AG09319 (cell line): ENCODE measurements at regions not wholly inside any gene's neighbourhood (a gene's known extent, or its start where the extent isn't known, plus 50 kb on each side); places are given as distances from the start of the nearest gene placed in this dataset.

Experiments used
- DNase-seq: peaks from one replicate; pipeline ENCODE4 v3.0.0-alpha.2; 2010; ENCODE audit warnings: low read depth; ENCODE audit errors: extremely low read depth
- TF ChIP-seq, protein P1 (sequence below): IDR thresholded peaks from 2 replicates; pipeline ENCODE4 v1.5.1; 2011; ENCODE audit warnings: low read depth, mild to moderate bottlenecking, inconsistent platforms, low read length, moderate library complexity

DNA sequence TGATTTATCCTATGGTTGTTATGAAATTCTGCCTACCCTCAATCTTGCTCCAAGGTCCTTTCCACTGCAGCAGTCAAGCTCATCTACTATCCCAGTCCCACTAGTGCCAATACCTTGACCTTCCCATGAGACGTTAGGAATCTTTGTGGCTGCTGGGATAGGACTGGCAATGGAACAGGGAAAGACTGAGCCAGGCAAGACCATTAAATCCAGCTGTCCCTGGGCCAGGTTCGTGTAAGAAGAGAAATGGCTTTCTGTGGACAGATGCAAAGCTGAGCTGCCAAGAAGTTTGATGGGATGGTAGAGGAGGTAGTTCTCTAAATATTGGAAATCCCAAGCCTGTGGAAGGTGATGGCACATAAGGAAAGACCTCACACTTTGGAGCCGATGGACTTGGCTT, 50.1 kb upstream of the TMEM17 start:
- TF ChIP-seq, protein P1, sequence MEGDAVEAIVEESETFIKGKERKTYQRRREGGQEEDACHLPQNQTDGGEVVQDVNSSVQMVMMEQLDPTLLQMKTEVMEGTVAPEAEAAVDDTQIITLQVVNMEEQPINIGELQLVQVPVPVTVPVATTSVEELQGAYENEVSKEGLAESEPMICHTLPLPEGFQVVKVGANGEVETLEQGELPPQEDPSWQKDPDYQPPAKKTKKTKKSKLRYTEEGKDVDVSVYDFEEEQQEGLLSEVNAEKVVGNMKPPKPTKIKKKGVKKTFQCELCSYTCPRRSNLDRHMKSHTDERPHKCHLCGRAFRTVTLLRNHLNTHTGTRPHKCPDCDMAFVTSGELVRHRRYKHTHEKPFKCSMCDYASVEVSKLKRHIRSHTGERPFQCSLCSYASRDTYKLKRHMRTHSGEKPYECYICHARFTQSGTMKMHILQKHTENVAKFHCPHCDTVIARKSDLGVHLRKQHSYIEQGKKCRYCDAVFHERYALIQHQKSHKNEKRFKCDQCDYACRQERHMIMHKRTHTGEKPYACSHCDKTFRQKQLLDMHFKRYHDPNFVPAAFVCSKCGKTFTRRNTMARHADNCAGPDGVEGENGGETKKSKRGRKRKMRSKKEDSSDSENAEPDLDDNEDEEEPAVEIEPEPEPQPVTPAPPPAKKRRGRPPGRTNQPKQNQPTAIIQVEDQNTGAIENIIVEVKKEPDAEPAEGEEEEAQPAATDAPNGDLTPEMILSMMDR: no peak
- DNase-seq: no peak
